Vagina (tissue), 2 donors: ENCODE measurements at regions not wholly inside any gene's neighbourhood (a gene's known extent, or its start where the extent isn't known, plus 50 kb on each side); places are given as distances from the start of the nearest gene placed in this dataset.

Experiments used
- CTCF ChIP-seq, 3 experiments: fragments of 450-650 bp in 2 of 3; fragments of 200-600 bp in 1 of 3; sonication (generic) in 1 of 3; IDR thresholded peaks; one replicate each; pipeline ENCODE4 v1.5.1; 2017 to 2019; ENCODE audit warnings: antibody characterized with exemption in 3 of 3, mild to moderate bottlenecking in 2 of 3, moderate library complexity in 2 of 3
- POLR2A ChIP-seq, 2 donors: fragments of 450-650 bp; IDR thresholded peaks; one replicate each; pipeline ENCODE4 v1.6.1; 2017; ENCODE audit warnings: antibody characterized with exemption in 2 of 2, mild to moderate bottlenecking in 2 of 2, moderate library complexity in 2 of 2

GRCh38 chr3:168461793-168462192, 366.1 kb upstream of the GOLIM4 start:
- TF ChIP-seq CTCF (IDR thresholded peaks at IDR 0.05) (no peak), POLR2A (IDR thresholded peaks at IDR 0.05) (no peak)
